Activated naive CD4-positive, alpha-beta T cell (primary cell): ENCODE measurements at regions not wholly inside any gene's neighbourhood (a gene's known extent, or its start where the extent isn't known, plus 50 kb on each side); places are given as distances from the start of the nearest gene placed in this dataset.

Experiments
- DNase-seq, 4 experiments: peaks; one replicate each; lab custom pipeline; 2025; lab: John Stamatoyannopoulos, UW

- no peak for DNase-seq
These were observed 89.8 kb upstream of the ATXN1 start for GRCh38 chr6:16851044-16851540.

DNA sequence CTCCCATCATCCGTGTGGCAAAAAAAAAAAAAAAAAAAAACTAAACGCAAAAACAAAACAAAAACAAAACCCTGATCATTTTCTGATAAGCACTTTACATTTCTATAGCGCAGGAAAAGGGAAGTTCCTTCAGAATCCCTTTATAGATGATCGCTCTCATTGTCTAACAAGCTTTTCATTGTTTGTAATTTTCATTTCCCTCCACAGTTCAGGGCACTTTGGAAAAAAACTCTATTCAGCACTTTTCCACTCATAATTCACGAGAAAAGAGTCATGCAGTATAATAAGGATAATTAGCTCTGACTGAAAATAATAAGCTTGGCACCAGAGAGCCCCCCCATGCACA is 89.4 kb upstream of the ATXN1 start:
- DNase-seq, result no peak

DNA sequence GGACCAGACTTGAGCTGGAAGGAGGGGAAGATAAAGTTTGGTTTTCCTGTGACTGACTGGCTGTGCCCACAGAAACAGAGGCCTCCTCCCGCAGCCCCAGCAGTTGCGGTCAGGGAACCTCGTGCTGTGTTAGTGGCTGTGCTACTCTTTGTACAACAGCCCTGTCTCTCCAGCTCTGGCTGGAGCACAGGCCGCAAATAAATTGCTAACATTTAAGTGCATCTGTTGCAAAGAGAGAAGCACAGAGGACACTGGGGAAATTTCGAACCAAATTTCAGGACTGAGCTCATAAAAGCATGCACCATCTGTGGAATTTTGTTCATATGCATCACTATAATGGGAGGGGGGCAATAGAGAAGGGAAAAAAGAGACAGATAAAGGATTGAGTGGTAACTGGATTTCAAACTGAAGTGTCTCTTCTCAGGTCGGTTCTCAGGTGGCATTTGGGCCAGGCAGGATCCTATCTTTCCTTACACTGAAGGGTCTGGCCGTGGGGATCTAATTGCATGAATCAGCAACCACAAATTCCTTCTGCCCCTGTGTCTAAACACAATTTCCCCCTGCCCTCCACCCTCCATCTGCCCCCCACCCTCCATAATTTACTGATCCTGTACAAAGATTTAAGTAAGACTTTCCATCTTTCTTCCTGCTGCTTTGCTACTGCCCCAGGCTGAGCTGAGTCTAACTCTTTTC is 88.9 kb upstream of the ATXN1 start:
- no peak for DNase-seq

GRCh38 chr6:16849280-16849987 is 88.2 kb upstream of the ATXN1 start:
- DNase-seq, result no peak

DNA sequence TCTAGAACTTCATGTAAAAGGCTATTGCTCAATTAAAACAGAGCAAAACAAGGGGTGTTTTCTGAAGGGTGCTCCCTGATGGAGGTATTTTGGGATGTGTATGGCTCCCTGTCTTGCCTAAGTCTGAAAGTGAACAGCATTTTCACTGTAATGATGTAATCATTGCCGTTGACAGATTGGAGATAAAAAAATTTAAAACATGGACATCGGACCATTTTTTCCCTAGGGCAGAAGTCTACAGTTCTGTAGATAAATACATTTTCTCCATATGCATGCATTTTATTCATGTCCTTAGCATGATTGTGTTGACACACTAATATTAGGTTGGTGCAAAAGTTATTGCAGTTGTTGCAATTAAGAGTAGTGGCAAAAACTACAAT is 85.1 kb upstream of the ATXN1 start:
- no peak for DNase-seq

DNA sequence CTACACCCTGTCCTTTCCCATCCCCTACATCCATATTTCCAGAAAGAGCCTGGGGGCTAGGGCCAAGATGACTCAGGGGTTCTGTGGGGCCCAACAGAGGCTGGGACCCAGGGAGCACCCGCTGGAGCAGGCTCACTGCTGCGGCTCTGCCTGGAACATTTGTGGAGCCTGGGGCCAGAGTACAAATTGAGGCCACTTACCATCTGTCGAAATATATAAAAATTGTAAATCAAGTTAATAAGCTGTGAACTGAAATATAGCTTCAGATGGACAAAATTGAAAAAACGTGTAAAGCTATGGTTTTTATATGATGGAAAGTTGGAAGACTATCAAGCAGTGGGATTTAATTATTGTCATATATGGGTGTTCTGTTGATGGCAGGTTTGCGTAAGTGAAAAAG is 82.9 kb upstream of the ATXN1 start:
- no peak for DNase-seq

DNA sequence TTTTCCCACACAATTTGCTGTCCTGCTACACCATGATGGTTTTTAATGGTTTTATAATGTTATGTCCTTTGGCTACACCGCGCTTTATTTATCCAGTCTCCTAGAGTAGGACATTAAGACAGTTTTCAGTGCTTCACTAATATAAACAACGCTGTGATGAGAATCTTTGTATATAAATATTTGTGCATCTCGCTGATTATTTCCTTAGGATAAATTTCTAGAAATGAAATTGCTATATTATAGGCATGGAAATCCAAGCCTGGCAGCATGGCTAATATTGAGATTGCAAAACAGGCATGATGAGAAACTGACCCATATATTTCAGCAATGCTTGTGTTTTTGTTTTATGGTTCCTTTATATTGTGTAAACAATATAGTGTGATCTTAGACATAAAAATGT is 81.4 kb upstream of the ATXN1 start:
- no peak for DNase-seq

DNA sequence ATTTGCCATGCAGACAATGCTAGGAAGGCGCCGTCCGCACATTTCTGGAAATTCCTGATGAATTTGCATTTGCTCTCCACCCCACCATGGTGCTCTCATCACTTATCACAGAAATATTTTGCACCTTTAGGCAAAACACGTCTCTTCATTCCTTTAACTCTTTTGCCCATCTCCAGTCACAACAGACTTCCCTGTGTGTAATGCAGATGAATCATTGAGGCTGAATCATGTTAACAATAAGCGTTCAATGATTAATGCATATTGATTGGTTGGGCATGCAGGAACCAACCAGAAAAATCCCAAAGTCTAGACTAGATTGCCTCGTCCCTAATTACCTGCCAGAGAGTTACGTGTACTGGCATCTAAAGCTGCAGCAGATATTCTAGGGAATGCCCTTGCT is 80.0 kb upstream of the ATXN1 start:
- DNase-seq, result no peak

DNA sequence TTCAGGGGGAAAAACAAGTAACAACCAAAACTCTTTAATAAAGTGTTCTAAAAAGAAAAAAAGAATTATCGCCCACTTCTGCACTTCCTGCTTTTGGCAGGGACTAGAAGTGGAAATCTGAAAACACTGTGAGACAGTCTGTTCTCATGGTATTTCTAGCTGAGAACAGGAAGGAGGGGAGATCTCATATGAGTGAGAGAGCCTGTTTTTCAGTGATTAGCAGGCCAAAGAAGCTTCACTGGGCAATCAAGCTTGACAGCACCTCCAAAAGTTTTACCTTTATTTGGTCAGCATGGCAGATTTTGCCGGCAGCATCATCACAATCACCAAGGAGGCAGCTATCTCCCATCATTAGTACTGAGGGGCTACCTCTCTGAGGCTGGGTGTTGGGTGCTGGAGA is 79.5 kb upstream of the ATXN1 start:
- no peak for DNase-seq

GRCh38 chr6:16840291-16840690 is 79.0 kb upstream of the ATXN1 start:
- no peak for DNase-seq

GRCh38 chr6:16839631-16840179 is 78.4 kb upstream of the ATXN1 start:
- no peak for DNase-seq

DNA sequence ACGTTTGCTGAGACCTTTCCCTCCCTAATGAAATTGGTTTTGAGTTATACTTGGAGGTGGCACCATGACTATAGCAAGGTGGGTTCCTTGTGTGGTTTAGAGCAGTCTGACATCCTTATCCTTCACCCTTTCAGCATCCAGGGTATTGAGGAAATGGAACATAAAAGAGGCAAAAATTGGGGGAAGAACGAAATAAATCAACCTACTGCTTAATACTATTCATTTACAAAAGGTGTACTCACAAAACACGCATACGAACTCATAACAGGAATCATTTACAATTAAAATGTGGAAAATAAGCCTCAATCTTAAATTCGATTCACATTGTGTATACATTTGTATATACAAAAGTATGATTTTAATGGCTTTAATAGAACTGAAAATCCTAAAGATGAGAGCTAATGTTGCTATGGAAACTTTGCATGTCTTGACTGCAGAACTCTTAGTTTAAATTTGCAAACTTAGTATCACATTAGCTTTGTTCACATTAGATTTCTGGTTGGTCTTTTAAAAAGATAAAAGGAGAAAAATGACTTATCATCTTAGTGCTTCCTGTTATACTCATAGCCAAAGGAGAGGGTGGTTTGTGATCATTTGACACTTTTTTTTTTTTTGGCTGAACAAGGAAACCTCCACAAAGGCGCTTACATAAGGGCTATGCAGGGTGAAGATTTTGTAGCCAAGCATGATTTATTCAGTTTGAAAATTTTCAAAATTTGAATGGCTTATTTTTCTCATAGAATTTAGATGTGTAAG is 76.1 kb upstream of the ATXN1 start:
- no peak for DNase-seq

GRCh38 chr6:16836144-16836981 is 75.1 kb upstream of the ATXN1 start:
- no peak for DNase-seq

- no peak for DNase-seq
These were observed 73.0 kb upstream of the ATXN1 start for GRCh38 chr6:16834242-16834641.

DNA sequence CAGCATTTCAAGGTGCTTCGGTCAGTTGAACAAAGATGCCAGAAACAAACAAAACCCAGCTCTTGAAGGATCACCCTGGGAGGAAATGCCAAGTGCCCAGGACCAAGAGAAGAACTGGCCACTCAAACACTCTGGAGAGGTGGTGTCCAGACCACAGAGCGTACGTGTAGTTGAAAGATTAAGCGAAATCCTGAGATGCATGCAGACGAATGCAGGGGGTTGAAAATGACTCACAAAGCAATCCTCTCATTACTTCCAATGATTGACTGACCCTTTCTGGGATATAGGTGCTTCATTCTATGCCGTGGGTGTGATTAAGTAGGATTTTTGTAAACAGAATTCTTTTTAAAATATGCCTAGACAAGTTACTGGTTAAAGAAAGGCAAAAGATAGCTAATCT is 71.5 kb upstream of the ATXN1 start:
- DNase-seq, result no peak

DNA sequence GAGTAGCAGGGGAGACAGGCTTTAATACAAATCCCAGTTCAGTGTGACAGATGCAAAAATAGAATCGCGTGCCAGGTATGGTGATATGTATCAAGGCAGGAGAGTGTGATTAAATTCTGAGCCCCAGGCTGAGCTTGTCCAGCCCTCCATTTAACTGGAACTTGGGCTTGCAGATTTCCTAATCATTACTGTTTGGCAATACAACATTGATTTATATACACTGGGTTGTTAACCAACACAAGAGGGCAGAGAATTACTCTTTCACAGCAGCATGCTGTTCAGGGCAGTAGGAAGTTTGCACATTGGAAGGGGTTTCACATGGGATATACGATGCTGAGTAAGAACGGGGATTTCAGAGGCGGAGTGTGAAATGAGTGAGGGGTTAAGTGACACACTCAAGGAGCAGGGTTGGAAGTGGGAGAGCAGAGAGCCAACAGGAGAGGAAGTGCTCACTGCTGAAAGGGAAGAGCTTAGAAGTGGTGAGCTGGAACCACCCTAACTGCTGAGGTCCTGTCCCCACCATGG is 70.8 kb upstream of the ATXN1 start:
- DNase-seq, result no peak

DNA sequence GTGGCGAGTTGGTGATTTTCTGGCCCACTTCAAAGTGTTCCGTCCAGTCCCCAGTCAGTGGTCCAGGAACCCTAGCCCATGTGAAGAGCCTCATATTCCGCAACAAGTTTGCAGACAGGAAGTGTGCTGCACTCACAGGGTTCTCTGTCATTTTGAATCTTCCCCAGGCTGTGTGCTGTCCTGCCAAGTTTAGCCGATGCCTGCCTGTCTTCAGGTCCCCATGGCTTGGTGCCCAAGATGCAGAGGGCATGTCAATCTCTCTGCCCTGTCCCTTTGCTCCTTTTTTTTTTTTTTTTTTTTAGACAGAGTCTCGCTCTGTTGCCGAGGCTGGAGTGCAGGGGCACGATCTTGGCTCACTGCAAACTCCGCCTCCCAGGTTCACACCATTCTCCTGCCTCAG is 69.9 kb upstream of the ATXN1 start:
- DNase-seq, result no peak

GRCh38 chr6:16828058-16828457 is 66.8 kb upstream of the ATXN1 start:
- DNase-seq, result no peak

DNA sequence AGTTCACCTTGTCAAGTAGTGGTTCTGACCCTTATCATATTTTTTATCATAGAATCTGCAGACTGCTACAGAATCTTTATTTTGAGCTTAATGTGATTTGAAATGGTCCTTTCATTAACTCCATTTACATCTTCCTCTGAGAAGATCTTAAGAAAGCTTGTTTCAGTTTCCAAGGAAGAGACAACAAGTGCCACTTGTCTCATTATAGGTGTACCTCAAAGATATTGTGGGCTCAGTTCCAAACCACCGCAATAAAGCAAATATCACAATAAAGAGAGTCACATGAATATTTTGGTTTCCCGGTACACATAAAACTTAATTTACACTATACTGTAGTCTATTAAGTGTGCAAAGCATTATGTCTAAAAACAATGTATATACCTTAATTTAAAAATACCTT is 66.4 kb upstream of the ATXN1 start:
- DNase-seq, result no peak

GRCh38 chr6:16825784-16826183 is 64.5 kb upstream of the ATXN1 start:
- DNase-seq, result no peak

- no peak for DNase-seq
These were observed 63.8 kb upstream of the ATXN1 start for GRCh38 chr6:16824845-16825685.
